IPS DF 4.7 (cell line): ENCODE measurements at regions not wholly inside any gene's neighbourhood (a gene's known extent, or its start where the extent isn't known, plus 50 kb on each side); places are given as distances from the start of the nearest gene placed in this dataset.

Source experiments
- DNase-seq: peaks from one replicate; pipeline ENCODE4 v3.0.0-alpha.2; 2013; ENCODE audit warnings: low spot score; ENCODE audit errors: extremely low read depth

DNA sequence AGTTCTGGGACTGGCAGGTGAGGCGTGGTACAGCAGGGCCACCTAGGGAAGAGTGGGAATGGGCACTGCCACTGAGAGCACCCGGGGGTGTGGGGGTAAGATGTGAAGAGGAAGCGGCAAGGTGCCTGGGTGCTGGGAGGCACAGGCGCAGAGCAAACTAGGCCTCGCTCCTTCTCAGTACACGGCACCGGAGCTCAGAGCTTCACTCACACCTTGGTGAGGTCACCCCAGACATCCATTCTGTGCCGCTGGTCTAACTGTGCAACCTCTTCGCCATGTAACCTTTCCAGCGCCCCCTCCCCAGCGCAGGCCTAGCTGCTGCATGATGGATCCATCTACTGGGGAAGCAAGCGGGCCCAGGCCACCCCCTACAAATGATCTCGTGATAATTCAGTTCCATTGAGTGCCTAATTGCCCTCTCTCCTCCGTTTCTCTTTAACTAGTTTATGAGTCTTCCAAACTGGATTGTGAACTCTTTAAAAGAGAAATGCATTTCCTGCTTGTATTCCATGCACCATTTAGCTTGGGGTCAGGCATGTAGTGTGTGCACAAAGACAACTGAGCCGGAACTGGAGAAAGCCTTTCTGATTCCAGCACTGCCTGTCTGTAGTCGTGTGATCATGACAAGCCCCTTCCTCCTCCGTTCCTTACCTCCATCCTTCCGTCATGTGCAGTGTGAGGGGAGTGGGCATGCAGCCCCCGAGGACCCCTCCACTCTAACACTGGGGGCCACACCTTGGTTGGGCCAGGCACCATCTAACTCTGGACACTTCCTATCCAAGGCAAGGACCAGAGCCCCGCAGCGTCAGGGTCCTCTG is 1475.2 kb downstream of the TBC1D22A start:
- no peak for DNase-seq

DNA sequence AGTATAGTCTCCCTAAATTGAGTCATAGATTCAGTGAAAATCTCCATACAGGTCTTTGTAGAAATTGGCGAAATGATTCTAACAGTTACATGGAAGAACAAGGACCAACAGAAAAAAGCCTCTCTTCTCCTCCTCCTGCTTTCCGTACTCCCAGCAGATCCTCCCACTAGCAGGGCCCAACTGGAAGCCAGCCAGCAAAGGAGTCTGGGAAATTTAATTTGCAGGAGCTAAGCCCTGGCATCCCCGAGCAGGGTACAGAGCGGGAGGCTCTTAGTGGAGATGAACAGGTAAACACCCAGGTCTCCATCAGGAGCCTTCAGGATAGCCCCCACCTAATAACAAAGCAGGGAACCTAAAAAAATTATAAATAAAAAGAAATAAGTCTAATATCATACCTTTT is 1473.8 kb downstream of the TBC1D22A start:
- no peak for DNase-seq

DNA sequence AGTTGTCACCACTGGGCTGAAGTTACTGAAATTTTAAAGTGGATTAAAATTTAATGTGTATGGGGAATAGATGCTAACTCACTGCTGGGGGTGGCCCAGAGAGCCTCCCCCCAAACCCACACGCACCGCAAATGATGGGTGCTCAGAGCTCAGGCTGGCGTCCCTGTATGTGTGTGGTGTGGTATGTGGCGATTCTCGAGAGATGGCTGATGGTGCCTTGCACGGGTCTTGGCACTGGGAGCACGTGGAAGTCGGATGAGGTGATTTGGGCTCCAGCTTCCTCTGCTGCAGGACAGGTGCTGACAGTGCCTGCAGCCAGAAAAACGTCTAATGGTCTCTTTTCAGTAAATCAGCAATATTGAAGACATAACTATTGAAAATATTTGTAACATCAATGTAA is 1473.3 kb downstream of the TBC1D22A start:
- DNase-seq, result no peak

DNA sequence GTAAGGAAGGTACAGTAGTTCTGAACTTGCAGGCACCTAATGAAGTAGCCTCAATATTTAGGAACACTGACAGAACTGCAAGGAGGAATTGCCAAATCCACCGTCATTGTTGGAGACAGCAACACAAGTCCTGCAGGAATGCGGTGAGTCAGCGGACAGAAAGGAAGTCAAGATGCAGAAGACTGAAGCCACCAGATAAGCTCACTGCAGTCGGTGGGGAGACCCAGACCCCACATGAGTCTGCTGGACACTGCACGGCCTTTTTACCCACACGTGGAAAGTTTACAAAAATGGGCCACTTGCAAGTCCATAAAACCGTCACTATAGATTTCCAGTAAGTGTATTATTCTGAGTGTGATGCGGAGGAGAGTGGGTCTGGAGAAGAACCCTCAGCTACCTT is 1471.6 kb downstream of the TBC1D22A start:
- no peak for DNase-seq

DNA sequence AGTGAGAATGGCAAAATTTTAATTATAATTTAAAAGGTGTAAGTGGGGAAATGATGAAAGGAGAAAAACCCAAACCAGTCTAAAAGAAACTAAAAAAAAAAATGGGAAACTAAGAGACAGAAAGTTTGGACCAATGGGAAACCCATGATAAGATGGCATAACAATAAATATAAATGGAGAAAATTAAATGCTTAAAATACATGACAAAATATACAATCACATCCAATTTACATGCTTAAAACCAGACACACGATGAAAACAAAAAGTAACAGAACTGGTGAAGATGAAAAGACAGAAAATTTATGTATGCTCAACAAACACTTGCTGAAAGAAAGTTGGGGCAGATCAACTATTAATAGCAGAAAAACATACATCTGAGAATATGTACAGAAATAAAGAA is 1471.1 kb downstream of the TBC1D22A start:
- no peak for DNase-seq

DNA sequence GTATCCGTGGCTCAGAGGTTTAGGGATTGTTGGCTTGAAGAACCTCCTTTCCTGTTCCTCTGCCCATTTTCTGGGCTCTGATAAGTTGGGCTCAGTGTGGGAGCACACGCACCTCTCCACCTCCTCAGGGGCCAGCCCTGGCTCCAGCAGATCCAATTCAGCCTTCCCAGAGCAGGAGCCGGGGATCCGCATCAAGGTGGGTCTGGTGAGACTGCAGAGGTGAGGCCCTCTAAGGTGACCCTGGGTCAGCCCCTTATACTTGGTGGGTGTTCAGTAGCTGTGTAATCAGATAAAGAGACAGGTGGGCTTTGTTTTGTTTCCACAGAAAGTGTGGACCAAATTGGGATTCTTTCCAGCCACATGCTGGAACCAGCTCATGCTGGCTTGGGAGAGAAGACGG is 1466.0 kb downstream of the TBC1D22A start:
- no peak for DNase-seq

DNA sequence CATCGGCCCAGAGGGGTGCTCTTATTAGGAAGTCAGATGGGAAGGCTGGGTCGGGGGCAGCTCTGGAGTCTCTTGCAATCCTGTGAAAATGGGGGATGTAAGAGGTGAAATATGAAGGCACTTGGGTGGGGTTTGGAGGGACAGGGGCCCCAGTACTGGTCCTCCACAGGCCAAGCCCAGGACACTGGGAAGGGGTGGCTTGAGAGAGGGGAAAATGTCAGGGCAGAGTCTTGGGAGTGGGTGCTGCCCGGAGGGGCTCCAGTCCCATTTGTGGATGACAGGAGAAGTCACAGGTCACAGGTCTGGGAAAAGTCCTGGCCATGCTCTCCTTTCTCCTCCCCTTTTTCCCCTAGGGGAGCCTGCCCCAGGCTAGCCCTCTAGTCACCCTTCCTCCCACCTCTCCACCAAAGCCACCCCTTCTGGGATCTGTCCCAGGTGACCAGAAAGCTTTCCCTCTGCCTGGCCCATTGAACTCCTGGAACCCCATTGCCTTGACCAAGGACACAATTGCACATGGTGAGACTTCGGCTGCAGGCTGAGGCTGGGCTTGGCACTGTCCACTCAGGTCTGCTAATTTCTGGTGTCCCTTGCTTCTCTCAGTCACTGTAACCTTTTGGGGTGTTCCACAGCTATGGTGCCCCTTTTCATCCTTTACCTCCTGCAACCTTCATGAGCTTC is 1465.0 kb downstream of the TBC1D22A start:
- no peak for DNase-seq

DNA sequence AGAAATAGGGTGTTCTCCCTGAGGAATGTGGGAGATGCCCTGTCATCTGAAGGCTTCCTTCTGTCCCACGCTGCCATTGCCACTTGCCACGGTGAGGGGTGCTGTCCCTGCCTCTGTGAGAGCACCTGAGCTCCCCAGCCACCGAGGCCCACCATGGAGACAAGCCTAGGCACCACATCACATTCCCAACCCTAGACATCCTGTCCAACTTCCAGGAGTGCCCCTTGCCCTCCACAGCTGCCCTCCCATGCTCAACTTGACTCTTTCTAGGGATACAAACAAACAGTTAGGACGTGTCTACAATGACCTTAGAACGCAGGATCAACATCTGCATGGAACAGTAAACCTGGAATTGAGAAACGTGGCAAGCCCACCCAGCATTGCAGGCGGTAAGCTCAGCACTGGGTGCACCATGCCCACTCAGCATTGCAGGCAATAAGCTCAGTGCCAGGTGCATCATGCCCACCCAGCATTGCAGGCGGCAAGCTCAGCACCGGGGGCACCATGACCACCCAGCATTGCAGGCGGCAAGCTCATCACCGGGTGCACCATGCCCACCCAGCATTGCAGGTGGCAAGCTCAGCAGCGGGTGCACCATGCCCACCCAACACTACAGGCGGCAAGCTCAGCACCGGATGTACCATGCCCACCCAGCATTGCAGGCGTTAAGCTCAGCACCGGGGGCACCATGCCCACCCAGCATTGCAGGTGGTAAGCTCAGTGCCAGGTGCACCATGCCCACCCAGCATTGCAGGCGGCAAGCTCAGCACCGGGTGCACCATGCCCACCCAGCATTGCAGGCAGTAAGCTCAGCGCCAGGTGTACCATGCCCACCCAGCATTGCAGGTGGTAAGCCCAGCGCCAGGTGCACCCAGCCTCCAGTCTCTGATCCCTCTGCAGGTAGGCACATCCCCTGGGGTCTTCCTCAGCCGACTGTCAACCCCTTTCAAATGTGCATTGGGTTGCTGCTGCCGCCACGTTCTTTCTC is 1463.9 kb downstream of the TBC1D22A start:
- no peak for DNase-seq

DNA sequence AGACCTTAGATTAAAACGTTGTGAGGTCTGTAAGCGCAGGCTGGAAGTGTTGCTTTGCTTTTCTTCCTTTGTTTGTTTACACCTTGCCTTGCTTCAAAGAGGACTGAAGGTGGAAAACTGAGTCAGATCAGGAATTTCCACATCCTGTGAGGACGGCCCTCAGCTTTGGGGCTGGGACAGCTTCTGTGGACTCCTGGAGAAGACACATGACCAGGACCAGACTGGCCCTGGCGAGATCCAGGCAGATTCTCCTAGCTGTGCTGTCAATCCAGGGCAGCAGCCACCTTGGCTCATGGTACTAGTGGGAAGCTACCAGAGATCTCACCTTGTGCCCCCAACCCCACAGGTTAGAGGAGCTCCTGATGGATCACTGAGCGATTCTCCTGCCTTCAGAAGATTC is 1461.9 kb downstream of the TBC1D22A start:
- DNase-seq, result no peak

DNA sequence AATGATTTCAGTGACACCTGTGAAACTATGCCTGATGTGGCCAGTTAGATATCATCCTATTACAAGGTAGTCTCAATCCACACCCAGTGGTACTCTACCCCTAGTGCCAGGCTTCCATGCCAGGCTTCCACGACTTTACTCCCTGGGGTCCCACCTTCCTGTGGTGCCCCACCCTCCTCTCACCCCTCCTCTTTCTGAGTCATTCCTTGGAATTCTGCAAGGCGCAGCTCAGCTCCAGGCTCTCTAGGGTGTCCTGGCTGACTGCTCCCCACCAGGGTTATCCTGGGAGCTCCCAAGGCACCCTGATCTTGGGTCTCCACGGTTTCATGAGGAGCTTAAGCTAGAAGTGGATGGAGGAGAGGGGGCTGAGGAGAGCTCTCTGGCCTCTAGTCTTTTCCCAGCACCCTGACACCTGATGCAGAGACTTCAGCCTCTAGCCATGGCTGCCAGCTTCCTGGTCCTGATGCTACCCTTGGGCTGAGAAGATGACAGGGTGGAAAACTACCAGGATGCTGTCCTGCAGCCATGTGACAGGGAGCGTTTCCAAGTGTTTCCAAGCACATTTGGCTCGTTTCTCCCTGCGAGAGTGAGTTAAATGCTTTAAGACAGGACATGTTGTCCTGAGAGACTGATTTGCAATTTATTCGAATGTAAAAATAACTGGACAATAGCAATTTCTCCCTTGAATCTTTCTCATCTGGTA is 1461.2 kb downstream of the TBC1D22A start:
- DNase-seq, result no peak

DNA sequence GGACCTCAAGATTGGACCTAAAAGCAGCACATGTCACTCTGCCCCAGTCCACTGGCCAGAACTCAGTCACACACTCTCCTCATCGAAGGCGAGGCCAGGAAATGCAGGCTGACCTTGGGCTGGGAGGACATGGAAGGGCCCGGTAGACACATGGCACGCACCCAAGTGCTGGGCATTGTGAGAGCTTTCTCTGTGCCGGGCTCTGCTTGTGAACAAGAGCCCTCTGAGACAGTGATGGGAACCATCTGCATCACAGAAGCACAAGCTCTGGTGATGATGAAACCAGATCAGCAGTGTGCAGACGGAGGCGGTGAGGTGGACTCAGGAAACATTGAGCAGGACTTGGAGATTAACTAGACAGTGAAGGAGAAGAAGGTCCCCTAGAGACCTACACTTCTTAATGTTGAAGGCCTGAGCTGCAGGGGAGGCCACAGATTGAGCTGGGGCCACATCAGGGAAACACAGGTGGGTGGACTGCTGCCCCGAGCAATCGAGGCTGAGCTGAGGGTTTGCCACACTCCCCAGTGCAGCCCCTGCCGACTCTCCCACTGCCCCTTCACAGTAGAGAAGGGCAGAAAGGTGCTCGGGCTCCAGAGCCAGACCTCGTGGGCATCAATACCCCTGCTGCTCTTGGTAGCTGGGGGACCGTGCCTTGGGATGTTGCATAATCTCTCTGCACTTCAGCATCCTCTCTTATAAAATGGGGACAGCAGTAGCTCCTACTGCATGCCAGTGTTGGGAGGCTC is 1460.5 kb downstream of the TBC1D22A start:
- DNase-seq, result no peak

DNA sequence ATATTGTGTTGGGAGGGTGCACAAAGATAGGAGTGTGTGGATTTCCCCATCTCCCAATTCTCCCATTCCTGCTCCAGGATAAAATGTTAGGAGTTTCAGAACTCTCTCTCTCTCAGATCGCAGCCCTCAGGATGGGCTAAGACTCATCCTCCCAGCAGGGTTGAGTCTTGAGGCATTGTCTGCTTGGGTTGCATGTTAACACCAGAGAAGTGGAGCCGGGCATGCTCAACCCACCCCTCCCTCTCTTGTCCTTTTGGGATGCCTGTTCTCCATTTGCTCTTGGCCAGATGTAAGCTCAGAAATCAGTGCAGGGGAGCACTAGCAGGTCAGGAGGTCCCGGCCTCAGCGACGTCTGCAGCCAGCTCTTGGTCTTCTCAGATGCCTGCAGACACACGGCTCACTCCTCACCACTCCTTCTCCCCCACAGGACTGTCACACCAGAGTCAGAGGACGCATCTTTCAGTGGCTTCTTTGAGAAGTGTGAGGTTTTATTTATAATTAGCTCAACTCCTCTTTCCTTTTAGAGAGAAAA is 1456.5 kb downstream of the TBC1D22A start:
- DNase-seq, result no peak

DNA sequence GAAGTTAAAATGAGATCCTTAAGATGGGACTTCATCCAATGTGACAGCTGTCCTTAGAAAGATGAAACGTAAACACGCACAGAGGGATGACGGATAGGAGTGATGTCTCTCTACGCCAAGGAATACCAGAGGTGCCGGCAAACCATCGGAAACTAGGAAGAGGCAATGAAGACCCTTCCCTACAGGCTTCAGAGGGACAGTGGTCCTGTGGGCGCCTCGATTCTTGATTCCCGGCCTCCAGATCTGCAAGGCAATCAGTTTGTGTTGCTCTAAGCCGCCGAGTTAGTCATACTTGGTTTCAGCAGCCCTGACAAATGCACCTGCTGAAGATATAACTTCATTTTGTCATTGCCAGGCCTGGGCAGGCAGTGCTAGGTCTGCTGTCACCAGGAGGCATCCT is 1455.1 kb downstream of the TBC1D22A start:
- no peak for DNase-seq

DNA sequence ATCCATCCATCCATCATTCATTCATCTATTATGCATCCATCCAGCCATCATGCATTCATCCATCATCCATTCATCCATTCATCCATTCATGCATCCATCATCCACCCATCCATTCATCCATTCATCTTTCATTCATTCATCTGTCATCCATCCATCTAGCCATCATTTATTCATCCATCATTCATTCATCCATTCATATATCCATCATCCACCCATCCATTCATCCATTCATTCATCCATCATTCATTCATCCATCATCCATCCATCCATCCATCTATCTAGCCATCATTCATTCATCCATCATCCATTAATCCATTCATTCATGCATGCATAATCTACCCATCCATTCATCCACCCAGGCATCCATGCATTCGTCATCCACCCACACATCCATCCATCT is 1450.3 kb downstream of the TBC1D22A start:
- no peak for DNase-seq

DNA sequence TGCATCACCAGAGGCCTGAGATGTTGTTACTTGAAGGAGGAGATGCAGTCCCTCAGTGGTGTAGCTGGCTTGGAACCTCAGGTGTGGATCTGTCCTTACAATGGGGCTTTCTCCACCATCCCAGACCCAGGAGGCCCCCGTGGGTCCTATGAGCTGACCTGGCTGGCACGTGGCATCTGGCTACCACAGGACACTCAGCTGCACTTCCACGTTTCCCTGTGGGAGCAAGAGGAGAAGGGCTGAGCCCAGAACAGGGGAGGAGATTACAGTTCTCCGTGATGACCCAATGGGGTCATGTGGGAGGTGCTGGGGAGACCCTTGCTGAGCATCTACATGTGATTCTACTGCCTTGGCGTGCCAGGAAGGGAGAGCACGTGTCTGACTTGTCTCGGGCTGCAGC is 1448.4 kb downstream of the TBC1D22A start:
- DNase-seq, result no peak

DNA sequence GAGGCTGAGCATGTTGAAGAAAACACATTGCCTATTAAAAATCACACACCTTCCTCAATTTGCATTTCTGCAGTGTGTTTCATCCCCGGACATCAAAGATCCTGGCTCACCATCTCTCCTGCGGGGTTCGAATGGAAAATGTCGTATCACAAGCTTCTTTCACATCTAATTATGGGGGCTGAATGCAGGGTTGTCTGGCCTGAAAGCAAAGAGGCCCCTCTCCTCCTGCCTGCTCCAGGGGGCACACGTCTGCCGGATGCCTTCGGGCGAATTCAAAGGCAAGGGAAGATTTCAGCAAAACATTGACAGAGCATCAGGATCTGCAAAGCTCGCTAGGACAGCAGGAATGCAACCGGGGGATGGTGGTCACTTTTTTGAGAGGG is 1447.7 kb downstream of the TBC1D22A start:
- no peak for DNase-seq

DNA sequence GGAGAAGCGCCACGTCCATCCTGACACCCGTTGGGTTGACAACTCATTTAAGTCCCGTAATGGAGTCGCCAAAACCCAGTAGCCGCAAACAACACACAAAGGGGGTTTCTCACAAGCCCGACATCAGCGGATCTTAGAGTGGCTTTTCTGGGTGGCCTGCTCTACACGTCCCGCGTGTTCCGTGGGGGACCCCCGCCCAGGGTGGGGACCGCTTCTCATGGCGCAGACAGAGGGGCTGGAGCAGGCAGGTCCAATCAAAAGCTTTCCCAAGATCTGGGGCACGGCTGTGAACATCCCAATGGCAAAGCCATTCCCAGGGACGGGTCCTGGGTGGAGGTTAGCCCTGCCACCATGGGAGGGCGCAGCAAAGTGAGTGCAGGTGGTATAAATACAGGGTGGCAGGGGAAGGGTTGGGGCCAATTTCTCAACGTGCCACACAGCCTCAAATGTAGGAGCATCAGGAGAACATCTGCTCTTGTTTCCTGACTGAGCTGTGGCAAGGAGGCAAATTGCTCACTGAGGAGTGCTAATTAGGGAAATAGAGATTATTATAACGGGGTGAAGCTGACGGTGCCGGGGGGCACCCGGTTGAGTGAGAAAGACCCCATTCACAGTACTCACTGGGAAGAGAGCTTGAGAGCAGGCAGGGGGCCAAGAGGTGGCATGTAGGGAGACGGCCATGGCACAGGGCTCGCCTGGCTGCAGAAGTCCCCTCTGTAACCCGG is 1447.2 kb downstream of the TBC1D22A start:
- no peak for DNase-seq

DNA sequence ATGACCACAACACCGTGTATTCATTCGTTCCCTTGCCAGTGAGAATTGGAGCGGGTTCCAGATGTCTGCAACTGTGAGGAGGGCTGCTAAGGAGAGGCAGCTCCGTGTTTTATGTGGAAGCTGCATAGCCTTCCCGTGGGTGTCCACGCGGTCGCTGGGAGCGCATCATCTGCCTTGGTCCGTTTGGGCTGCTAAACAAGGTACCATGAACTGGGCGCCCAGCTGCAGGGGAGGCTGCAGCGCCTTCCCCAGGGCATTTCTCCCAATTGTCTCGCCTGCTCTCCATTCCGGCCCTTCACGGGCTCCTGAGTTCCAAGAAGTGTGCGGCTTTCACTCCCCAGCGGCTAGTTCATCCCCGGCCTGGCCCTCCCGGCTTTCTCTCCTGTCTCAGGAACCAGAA is 1446.4 kb downstream of the TBC1D22A start:
- no peak for DNase-seq

DNA sequence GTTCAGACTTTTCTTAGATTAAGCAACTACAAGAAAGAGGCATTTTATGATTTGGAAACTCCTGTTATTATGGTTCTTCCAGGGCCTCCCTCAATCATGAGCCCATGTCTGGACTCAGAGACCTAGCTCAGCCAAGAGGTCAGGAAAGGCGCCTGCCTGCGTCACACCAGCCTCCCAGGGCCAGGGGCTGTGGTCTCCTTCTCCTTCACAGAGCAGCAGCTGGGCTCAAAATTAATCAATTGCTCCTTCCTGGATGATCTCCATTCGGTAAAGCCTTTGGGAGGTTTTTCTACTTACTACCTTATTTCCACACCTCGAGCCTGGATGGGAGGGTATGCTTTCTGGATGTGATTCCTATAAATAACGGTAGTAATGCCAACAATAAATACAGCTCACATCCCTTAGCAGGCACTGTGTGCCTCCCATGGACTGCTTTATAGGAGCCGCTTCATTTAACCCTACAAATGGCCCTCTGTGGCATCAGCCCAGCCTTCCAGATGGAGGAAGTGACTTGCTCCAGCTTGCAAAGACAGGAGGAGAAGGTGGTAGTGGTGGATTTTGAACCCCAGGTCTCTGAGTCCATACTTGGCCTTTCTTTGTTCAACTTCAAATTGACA is 1445.6 kb downstream of the TBC1D22A start:
- no peak for DNase-seq
